NCI-H1092 (cell line): ENCODE measurements at regions not wholly inside any gene's neighbourhood (a gene's known extent, or its start where the extent isn't known, plus 50 kb on each side); places are given as distances from the start of the nearest gene placed in this dataset.

Source experiments
- DNase-seq: peaks from one replicate; lab custom pipeline; 2025; lab: John Stamatoyannopoulos, UW

GRCh38 chr5:33329891-33330290 lies 110.9 kb upstream of the TARS1 start:
- DNase-seq, result no peak

- DNase-seq, result no peak
Measured at GRCh38 chr5:33330426-33330825, 110.3 kb upstream of the TARS1 start.

DNA sequence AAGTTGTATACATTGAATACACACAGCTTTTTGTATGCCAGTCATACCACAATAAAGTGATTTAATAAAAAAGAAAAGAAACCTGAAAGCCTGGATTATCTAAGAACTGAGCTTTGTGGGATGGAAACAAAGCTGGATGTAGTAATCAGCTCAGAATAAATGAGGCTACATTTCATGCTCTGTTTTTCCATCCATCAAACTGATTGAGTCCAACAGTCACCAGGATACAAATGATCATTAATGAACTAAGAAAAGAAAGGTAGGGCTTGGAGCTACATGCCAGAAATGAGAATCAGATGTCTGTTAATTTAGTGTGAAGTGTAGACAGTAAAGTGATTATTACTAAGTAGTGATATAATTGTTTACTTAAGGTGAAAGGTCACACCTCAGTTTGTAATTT lies 109.8 kb upstream of the TARS1 start:
- DNase-seq, result no peak

- no peak for DNase-seq
Measured at GRCh38 chr5:33332804-33333203, 108.0 kb upstream of the TARS1 start.

GRCh38 chr5:33334829-33335228 lies 105.9 kb upstream of the TARS1 start:
- DNase-seq, result no peak

- DNase-seq, result no peak
Measured at GRCh38 chr5:33336891-33337636, 103.7 kb upstream of the TARS1 start.

- no peak for DNase-seq
Measured at GRCh38 chr5:33337637-33337992, 103.2 kb upstream of the TARS1 start.

- no peak for DNase-seq
Measured at GRCh38 chr5:33338336-33339110, 102.2 kb upstream of the TARS1 start.

GRCh38 chr5:33339413-33339812 lies 101.4 kb upstream of the TARS1 start:
- DNase-seq, result no peak

DNA sequence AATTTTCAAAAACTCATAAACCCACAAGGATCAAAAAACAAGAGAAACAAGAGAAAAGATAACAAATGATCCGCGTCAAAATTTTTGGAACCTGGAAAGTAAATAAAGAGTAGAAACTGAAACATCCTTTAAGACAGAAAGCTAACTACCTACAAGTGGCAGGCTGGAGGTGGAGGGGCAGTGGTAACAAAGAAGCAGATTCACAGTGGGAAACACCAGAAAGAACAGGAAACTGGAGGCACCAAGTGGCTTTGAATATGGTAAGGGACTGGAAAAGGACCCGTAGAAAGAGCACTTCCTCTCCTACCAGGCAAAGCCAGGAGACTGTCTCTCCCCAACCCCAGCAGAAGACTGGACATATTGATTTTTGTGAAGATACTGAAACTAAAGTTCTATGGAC lies 100.6 kb upstream of the TARS1 start:
- no peak for DNase-seq

GRCh38 chr5:33341351-33341750 lies 99.4 kb upstream of the TARS1 start:
- DNase-seq, result no peak

DNA sequence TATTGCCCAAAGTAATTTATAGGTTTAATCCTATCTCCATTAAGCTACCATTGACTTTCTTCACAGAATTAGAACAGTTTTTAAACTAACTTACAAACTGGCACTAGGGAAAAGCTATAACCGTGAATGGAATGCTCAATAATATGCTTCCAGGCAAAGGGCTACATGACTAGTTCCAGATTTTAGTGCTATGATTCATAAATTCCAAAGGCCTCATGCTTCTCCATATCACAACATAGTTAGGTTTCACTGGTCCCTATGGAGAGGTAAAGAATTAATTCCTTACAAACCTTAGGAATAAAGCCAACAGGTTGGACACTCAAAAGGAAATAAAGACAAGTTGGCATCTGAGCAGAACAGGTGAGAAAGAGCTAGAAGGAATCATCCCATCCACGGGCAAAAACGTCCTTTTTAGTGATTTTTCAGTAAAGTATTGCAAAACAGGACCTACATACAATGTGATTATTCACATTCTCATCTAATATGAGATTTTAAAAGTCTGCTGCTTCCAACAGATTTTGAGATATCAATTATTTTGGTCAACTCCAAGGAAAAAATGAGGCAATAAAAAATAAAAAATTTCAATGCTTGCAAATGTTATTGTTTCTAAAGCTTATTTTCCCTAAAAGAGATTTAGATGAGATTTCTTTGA lies 97.0 kb upstream of the TARS1 start:
- DNase-seq, result no peak

DNA sequence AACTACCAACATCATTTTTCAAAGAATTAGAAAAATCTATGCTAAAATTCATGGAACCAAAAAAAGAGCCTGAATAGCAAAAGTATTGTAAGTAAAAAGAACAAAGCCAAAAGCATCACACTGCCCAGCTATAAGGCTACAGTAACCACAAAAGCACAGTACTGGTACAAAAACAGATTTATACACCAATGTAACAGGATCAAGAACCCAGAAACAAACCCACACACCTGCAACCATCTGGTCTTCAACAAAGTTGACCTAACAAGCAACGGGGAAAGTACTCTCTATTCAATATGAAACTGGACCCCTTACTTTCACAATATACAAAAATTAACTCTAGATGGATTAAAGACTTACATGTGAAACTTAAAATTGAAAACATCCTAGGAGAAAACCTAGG lies 94.2 kb upstream of the TARS1 start:
- no peak for DNase-seq

DNA sequence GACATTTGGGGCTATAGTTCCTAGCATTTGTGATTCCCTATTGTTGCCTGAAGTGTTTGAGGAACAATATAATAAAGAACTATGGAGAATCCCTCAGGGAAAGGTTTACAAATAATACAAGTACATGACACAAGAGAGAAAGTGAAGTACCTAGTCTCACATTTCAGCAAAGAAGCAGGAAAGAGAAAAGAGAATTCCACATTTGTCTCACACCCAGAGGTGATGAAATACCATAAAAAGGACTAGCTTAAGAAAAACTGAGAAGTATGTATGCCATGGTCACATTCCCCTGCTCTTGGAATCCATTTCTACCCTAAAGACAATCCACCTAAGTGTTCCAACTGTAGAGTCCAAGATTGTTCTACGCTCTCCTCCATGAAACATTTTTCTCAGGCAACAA lies 79.0 kb upstream of the TARS1 start:
- no peak for DNase-seq

GRCh38 chr5:33362915-33363314 lies 77.8 kb upstream of the TARS1 start:
- no peak for DNase-seq

- DNase-seq, result no peak
Measured at GRCh38 chr5:33363537-33363936, 77.2 kb upstream of the TARS1 start.

- no peak for DNase-seq
Measured at GRCh38 chr5:33364406-33364805, 76.4 kb upstream of the TARS1 start.

- DNase-seq, result no peak
Measured at GRCh38 chr5:33367416-33367815, 73.3 kb upstream of the TARS1 start.

DNA sequence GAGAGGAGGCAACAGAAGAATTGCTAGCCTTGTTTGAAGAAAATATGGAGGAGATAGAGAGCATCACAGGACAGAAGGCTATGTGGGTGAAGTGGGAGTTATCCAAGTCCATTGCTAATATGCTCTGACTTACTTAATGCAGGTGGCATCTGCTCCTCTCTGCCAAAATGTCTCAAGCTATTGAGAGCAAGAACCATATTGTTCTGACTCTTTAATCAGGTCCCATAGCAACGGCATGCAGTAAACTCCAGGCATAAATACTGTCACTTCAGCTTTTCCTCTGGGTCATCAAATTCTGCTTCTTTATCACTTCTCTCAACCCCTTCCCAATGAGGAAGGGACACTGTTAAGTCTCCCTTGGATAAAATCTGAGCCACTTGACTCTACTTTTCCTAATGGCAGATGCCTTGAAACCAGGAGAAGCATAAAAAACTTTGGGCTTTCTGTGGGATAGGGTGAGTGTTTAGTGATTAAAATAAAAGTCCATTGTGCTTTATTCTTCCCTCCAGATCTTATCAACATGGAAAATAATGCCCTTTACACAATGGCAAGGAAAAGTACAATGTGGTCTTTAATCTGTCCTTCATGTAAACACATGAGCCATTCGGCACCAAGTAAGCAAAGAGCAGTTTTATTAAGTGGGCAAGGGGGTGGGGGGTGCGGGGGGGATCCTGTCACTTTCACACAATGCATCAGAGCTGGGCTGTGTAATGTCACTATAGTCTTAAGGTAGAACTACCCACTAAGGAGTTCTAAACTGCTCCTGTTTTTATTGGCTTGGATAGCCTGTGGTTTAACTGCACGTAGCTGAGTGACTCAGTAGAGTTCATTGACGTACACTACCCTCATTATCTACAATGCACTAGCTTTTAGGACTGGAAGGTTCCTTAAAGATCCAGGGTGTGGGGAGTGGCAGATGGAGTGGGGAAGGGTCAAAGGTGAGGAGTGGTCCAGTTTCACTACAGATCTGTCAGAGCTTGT lies 71.0 kb upstream of the TARS1 start:
- DNase-seq, result no peak

GRCh38 chr5:33370466-33370859 lies 70.3 kb upstream of the TARS1 start:
- DNase-seq, result no peak

DNA sequence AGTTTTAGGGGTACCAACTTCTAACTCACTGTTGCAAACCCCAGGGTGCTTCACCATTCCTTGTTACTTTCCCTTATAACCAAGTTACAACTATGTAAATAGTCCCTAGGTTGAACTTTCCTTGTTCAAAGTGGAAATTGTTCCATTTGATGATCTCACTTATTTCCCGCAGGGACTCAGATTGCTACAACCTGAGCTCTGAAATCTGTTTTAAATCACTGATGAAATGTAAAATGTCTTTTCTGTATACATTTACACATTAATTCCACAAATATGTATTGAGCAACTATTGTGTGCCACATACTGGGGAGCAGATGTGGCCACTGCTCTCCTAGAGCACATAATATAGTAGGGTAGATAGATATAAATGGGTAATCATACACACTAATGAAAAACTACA lies 69.1 kb upstream of the TARS1 start:
- no peak for DNase-seq
